GM12864 (cell line): ENCODE measurements at regions not wholly inside any gene's neighbourhood (a gene's known extent, or its start where the extent isn't known, plus 50 kb on each side); places are given as distances from the start of the nearest gene placed in this dataset.
"Not testable (repeated sequence)": the region's sequence is repeated elsewhere in the genome, so short reads cannot be mapped to it uniquely, and the experiment has no call there.

Experiments
- DNase-seq: peaks from one replicate; pipeline ENCODE4 v3.0.0-alpha.2; 2011; ENCODE audit warnings: low read depth
- H3K4me3 ChIP-seq: 2 replicates; pipeline ENCODE4 v1.5.1; 2011; ENCODE audit warnings: mild to moderate bottlenecking, low read depth, low read length, control low read depth
- CTCF ChIP-seq: IDR thresholded peaks from 2 replicates; pipeline ENCODE4 v1.5.1; 2011; ENCODE audit warnings: low read depth, mild to moderate bottlenecking, moderate library complexity, low read length, control low read depth, inconsistent platforms; ENCODE audit errors: missing control alignments

- no peak overlapping the region for H3K4me3 ChIP-seq
- DNase-seq: no peak
- no peak for TF ChIP-seq CTCF
These were observed 104.0 kb upstream of the NANOS1 start for GRCh38 chr10:118925404-118926071.

GRCh38 chr10:118926072-118926417 is 103.5 kb upstream of the NANOS1 start:
- no peak for DNase-seq
- TF ChIP-seq CTCF: no peak
- no peak overlapping the region for H3K4me3 ChIP-seq

- no peak for TF ChIP-seq CTCF
- no peak for DNase-seq
- H3K4me3 ChIP-seq: no peak overlapping the region
These were observed 103.1 kb upstream of the NANOS1 start for GRCh38 chr10:118926441-118926840.

- TF ChIP-seq CTCF: no peak
- H3K4me3 ChIP-seq: no peak overlapping the region
- DNase-seq: no peak
These were observed 102.6 kb upstream of the NANOS1 start for GRCh38 chr10:118926903-118927302.

- TF ChIP-seq CTCF: no peak
- no peak overlapping the region for H3K4me3 ChIP-seq
- no peak for DNase-seq
These were observed 102.2 kb upstream of the NANOS1 start for GRCh38 chr10:118927321-118927720.

- no peak for TF ChIP-seq CTCF
- DNase-seq: no peak
- H3K4me3 ChIP-seq: no peak overlapping the region
These were observed 98.9 kb upstream of the NANOS1 start for GRCh38 chr10:118930614-118931013.

GRCh38 chr10:118931436-118931835 is 98.1 kb upstream of the NANOS1 start:
- no peak for TF ChIP-seq CTCF
- DNase-seq: no peak
- H3K4me3 ChIP-seq: no peak overlapping the region

GRCh38 chr10:118932154-118932553 is 97.4 kb upstream of the NANOS1 start:
- H3K4me3 ChIP-seq, DNase-seq: not testable (repeated sequence)
